Dermis microvascular lymphatic vessel endothelial cell (primary cell): ENCODE measurements at regions not wholly inside any gene's neighbourhood (a gene's known extent, or its start where the extent isn't known, plus 50 kb on each side); places are given as distances from the start of the nearest gene placed in this dataset.

ENCODE experiments used
- DNase-seq, 2 donors: peaks; one replicate each; pipeline versions ENCODE4 v3.0.0 to v3.0.0-alpha.2; 2010; ENCODE audit warnings: low read depth in 2 of 2

- no peak for DNase-seq
These were observed 147.5 kb downstream of the CRYBB2 start for GRCh38 chr22:25366876-25367466.

GRCh38 chr22:25367756-25368155, 148.3 kb downstream of the CRYBB2 start:
- no peak for DNase-seq

GRCh38 chr22:25368271-25368670, 148.8 kb downstream of the CRYBB2 start:
- DNase-seq, result peak in 1 of 2 donors; percentile 66

- no peak for DNase-seq
These were observed 149.6 kb downstream of the CRYBB2 start for GRCh38 chr22:25369041-25369440.

GRCh38 chr22:25370322-25370721, 150.9 kb downstream of the CRYBB2 start:
- DNase-seq, result no peak

GRCh38 chr22:25372000-25372595, 152.7 kb downstream of the CRYBB2 start:
- DNase-seq, result no peak

GRCh38 chr22:25373961-25374360, 154.5 kb downstream of the CRYBB2 start:
- DNase-seq, result no peak

GRCh38 chr22:25374869-25375268, 155.4 kb downstream of the CRYBB2 start:
- DNase-seq, result no peak

- DNase-seq, result no peak
These were observed 156.2 kb downstream of the CRYBB2 start for GRCh38 chr22:25375683-25376082.

- DNase-seq, result no peak
These were observed 158.3 kb downstream of the CRYBB2 start for GRCh38 chr22:25377699-25378098.

- no peak for DNase-seq
These were observed 160.8 kb downstream of the CRYBB2 start for GRCh38 chr22:25380122-25380747.

- DNase-seq, result peak in 1 of 2 donors; percentile 15
These were observed 163.3 kb downstream of the CRYBB2 start for GRCh38 chr22:25382762-25383161.

- DNase-seq, result no peak
These were observed 163.9 kb downstream of the CRYBB2 start for GRCh38 chr22:25383278-25383820.

GRCh38 chr22:25383892-25384291, 164.5 kb downstream of the CRYBB2 start:
- peak; percentile 50 to 56 for DNase-seq

GRCh38 chr22:25386538-25386884, 167.1 kb downstream of the CRYBB2 start:
- peak in 1 of 2 donors; percentile 56 for DNase-seq

- DNase-seq, result no peak
These were observed 169.0 kb downstream of the CRYBB2 start for GRCh38 chr22:25388415-25388814.

- peak in 1 of 2 donors; percentile 17 for DNase-seq
These were observed 169.6 kb downstream of the CRYBB2 start for GRCh38 chr22:25388866-25389540.

GRCh38 chr22:25389541-25389919, 170.1 kb downstream of the CRYBB2 start:
- no peak for DNase-seq

- DNase-seq, result no peak
These were observed 171.1 kb downstream of the CRYBB2 start for GRCh38 chr22:25390297-25391240.

GRCh38 chr22:25392584-25392983, 171.9 kb upstream of the GRK3 start:
- DNase-seq, result no peak

GRCh38 chr22:25393121-25393805, 171.2 kb upstream of the GRK3 start:
- DNase-seq, result no peak
